CD8-positive, alpha-beta memory T cell (primary cell): ENCODE measurements at regions not wholly inside any gene's neighbourhood (a gene's known extent, or its start where the extent isn't known, plus 50 kb on each side); places are given as distances from the start of the nearest gene placed in this dataset.

Source experiments
- CTCF ChIA-PET: fragments of 350-600 bp; sonication (Branson Sonifier 250); formaldehyde crosslinking; loops from one replicate; lab custom pipeline; 2021; ENCODE audit warnings: antibody characterized with exemption; lab: Charles Lee
- POLR2A ChIA-PET: fragments of 350-600 bp; sonication (Branson Sonifier 250); formaldehyde crosslinking; loops from one replicate; lab custom pipeline; 2021; ENCODE audit warnings: antibody characterized with exemption; lab: Charles Lee
- DNase-seq, 5 donors: peaks; one replicate each; pipeline versions ENCODE4 v3.0.0 to v3.0.0-alpha.2; 2020 to 2022; ENCODE audit warnings: mixed read lengths in 1 of 5
- H3K27ac ChIP-seq: one replicate; pipeline ENCODE4 v1.7.0; 2013; ENCODE audit warnings: low read depth, mild to moderate bottlenecking, low read length, moderate library complexity
- H3K27me3 ChIP-seq: 2 replicates; pipeline ENCODE4 v1.7.0; 2013; ENCODE audit warnings: low read length, mild to moderate bottlenecking; ENCODE audit not compliant: insufficient read depth, poor library complexity, severe bottlenecking
- H3K36me3 ChIP-seq: 2 replicates; pipeline ENCODE4 v1.7.0; 2013; ENCODE audit warnings: mild to moderate bottlenecking, low read length, moderate library complexity; ENCODE audit not compliant: insufficient read depth
- H3K4me1 ChIP-seq: 2 replicates; pipeline ENCODE4 v1.7.0; 2013; ENCODE audit warnings: mild to moderate bottlenecking, low read length, moderate library complexity; ENCODE audit not compliant: insufficient read depth
- H3K4me3 ChIP-seq: 2 replicates; pipeline ENCODE4 v1.7.0; 2013; ENCODE audit warnings: mild to moderate bottlenecking, low read length
- H3K9me3 ChIP-seq: 2 replicates; pipeline ENCODE4 v1.7.0; 2013; ENCODE audit warnings: mild to moderate bottlenecking, low read length
- H3K27ac Mint-ChIP-seq, 8 donors: one replicate each; pipeline ENCODE4 v1.8.0; 2020 to 2021; ENCODE audit warnings: mixed read lengths in 8 of 8, mild to moderate bottlenecking in 6 of 8, inconsistent platforms in 3 of 8, moderate library complexity in 3 of 8
- H3K27me3 Mint-ChIP-seq, 2 donors: one replicate each; pipeline ENCODE4 v1.8.0; 2020 to 2021; ENCODE audit warnings: mixed read lengths in 2 of 2, mild to moderate bottlenecking in 1 of 2, moderate library complexity in 1 of 2
- H3K36me3 Mint-ChIP-seq, 3 donors: one replicate each; pipeline ENCODE4 v1.8.0; 2020 to 2021; ENCODE audit warnings: mixed read lengths in 3 of 3, inconsistent platforms in 1 of 3, mild to moderate bottlenecking in 1 of 3
- H3K4me1 Mint-ChIP-seq, 3 donors: one replicate each; pipeline ENCODE4 v1.8.0; 2020 to 2021; ENCODE audit warnings: mixed read lengths in 3 of 3, inconsistent platforms in 1 of 3, mild to moderate bottlenecking in 1 of 3
- H3K4me3 Mint-ChIP-seq, 7 donors: one replicate each; pipeline ENCODE4 v1.8.0; 2020 to 2021; ENCODE audit warnings: mixed read lengths in 7 of 7, mild to moderate bottlenecking in 6 of 7, moderate library complexity in 4 of 7, inconsistent platforms in 2 of 7
- H3K9me3 Mint-ChIP-seq, 5 donors: one replicate each; pipeline ENCODE4 v1.8.0; 2020 to 2022; ENCODE audit warnings: mixed read lengths in 5 of 5, mild to moderate bottlenecking in 3 of 5, moderate library complexity in 2 of 5, inconsistent platforms in 1 of 5

DNA sequence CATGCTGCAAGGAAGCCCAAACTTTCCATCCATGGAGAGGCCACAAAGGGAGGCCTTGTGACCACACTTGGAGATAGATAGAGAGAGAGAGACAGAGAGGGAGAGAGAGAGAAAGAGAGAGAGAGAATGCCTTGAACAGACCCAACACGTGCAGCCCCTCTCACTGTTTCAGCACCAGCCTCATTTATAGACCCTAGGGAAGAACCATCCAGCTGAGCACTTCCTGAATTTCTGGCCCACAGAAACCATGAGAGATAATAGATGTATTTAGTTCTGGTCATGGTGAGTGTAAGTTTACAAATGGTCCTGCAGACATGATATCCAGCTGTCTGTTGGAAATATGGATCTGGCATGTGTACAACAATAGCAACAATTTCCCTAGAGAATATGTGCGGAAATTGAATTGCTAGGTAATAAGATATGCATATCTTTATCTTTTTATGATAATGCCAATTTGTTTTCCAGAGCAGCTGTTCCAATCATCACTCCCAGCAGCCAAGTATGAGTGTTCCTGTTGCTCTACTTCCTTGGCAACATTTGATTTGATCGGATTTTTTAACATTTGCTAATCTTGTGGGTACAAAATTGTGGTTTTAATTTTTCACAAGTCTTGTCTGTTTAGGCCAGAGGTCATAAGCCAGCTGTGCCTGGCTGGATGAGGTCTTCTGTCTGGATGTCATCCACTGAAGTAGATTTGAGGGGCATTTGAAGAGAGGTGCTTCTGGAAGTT, 217.3 kb upstream of the IL12B start:
- H3K9me3 ChIP-seq, result no peaks in the 10 kb centered on the region
- peaks cover 0 to 5% (median 3%) of the 10 kb centered on the region in 5 donors for H3K9me3 Mint-ChIP-seq
- no peak for DNase-seq
- H3K36me3 ChIP-seq, result no peaks in the 10 kb centered on the region
- peaks cover 7 to 11% of the 10 kb centered on the region in 2 donors for H3K27me3 Mint-ChIP-seq
- no peaks in the 10 kb centered on the region for H3K4me1 Mint-ChIP-seq
- H3K4me3 ChIP-seq, result no peak overlapping the region
- no peaks in the 10 kb centered on the region for H3K4me1 ChIP-seq
- H3K4me3 Mint-ChIP-seq, result no peak overlapping the region
- H3K36me3 Mint-ChIP-seq, result peaks cover 0 to 8% (median 5%) of the 10 kb centered on the region in 3 donors
- ChIA-PET POLR2A (interaction anchor here (0.5 kb wide), 1 partner anchor 12 kb away, joined by 4 read pairs; no protein-coding TSS in a partner anchor), CTCF (no interaction called here)
- H3K27ac ChIP-seq, result no peak overlapping the region
- H3K27ac Mint-ChIP-seq, result no peak overlapping the region
- H3K27me3 ChIP-seq, result no peaks in the 10 kb centered on the region

DNA sequence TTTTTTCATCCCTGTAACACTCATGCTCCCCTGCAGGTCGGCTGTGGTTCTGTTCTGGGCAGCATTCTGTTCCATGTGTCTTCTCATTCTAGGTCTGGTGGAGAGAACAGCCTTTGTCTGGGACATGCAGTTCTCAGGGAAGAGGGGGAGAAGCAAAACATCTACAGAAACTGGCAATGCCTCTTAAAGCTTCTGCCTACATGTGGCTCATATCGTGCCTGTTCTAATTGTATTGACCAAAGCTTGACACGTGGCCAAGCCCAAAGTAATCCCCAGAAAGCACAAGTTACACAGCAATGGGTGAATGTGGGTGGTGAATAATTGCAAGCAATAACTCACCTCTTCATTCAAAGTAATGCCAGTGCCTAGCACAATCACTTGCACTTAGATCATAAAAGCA, 218.2 kb upstream of the IL12B start:
- POLR2A ChIA-PET, result no interaction called here
- no peak for DNase-seq
- H3K4me1 ChIP-seq, result no peaks in the 10 kb centered on the region
- no peak overlapping the region for H3K27ac ChIP-seq
- Mint-ChIP-seq H3K9me3 (peaks cover 0 to 5% (median 3%) of the 10 kb centered on the region in 5 donors), H3K4me1 (no peaks in the 10 kb centered on the region), H3K27me3 (peaks cover 7 to 10% of the 10 kb centered on the region in 2 donors), H3K36me3 (peaks cover 0 to 8% (median 5%) of the 10 kb centered on the region in 3 donors), H3K27ac (no peak overlapping the region), H3K4me3 (no peak overlapping the region)
- H3K27me3 ChIP-seq, result no peaks in the 10 kb centered on the region
- H3K9me3 ChIP-seq, result no peaks in the 10 kb centered on the region
- CTCF ChIA-PET, result no interaction called here
- no peaks in the 10 kb centered on the region for H3K36me3 ChIP-seq
- no peak overlapping the region for H3K4me3 ChIP-seq

DNA sequence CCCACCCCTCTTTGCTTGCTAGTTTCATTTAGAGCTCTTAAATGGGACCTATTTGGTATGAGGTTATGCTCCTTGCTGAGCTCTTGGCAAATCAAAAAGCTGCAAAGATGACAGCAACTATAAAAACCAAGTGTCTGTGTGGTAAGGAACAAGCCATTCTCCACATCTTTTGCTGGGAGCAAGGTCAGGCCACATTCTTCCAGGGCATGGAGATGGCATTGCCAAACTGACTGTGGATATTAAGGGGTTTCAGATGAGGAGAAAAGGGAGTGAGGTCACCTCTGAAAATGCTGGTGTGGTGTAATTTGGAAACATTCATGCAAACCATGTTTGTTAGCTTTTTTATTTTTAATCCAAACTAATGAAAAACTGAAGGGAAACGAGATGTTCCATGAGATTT, 218.8 kb upstream of the IL12B start:
- H3K9me3 Mint-ChIP-seq, result peaks cover 0 to 5% (median 3%) of the 10 kb centered on the region in 5 donors
- ChIA-PET CTCF (no interaction called here), POLR2A (no interaction called here)
- no peaks in the 10 kb centered on the region for H3K4me1 Mint-ChIP-seq
- Histone ChIP-seq H3K36me3 (no peaks in the 10 kb centered on the region), H3K27me3 (no peaks in the 10 kb centered on the region), H3K9me3 (no peaks in the 10 kb centered on the region), H3K4me1 (no peaks in the 10 kb centered on the region), H3K4me3 (no peak overlapping the region), H3K27ac (no peak overlapping the region)
- no peak for DNase-seq
- H3K4me3 Mint-ChIP-seq, result no peak overlapping the region
- peaks cover 0 to 8% (median 5%) of the 10 kb centered on the region in 3 donors for H3K36me3 Mint-ChIP-seq
- H3K27ac Mint-ChIP-seq, result no peak overlapping the region
- peaks cover 7 to 10% of the 10 kb centered on the region in 2 donors for H3K27me3 Mint-ChIP-seq

DNA sequence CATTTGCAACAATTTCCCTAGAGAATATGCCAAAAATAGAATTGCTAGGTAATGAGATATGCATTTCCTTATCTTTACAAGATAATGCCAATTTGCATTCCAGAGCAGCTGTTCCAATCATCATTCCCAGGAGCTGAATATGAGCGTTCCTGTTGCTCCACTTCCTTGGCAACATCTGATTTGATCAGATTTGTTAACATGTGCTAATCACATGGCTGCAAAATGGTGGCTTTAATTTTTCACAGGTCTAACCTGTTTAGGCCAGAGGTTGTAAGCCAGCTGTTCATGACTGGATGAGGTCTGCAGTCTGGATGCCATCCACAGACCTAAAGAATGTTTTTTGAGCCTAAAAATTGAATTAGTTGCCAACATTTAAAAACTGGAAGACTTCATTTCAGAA, 220.7 kb upstream of the IL12B start:
- Histone ChIP-seq H3K36me3 (no peaks in the 10 kb centered on the region), H3K27me3 (no peaks in the 10 kb centered on the region), H3K4me1 (no peaks in the 10 kb centered on the region), H3K9me3 (no peaks in the 10 kb centered on the region), H3K4me3 (no peak overlapping the region), H3K27ac (no peak overlapping the region)
- Mint-ChIP-seq H3K27me3 (peaks cover 0 to 7% of the 10 kb centered on the region in 2 donors), H3K27ac (no peak overlapping the region), H3K9me3 (peaks cover 0 to 5% (median 3%) of the 10 kb centered on the region in 5 donors), H3K4me1 (no peaks in the 10 kb centered on the region), H3K4me3 (no peak overlapping the region), H3K36me3 (peaks cover 0 to 8% (median 5%) of the 10 kb centered on the region in 3 donors)
- DNase-seq, result no peak
- ChIA-PET CTCF (interaction anchor here (0.6 kb wide), 1 partner anchor 845 kb away, joined by 3 read pairs; no protein-coding TSS in a partner anchor), POLR2A (no interaction called here)

DNA sequence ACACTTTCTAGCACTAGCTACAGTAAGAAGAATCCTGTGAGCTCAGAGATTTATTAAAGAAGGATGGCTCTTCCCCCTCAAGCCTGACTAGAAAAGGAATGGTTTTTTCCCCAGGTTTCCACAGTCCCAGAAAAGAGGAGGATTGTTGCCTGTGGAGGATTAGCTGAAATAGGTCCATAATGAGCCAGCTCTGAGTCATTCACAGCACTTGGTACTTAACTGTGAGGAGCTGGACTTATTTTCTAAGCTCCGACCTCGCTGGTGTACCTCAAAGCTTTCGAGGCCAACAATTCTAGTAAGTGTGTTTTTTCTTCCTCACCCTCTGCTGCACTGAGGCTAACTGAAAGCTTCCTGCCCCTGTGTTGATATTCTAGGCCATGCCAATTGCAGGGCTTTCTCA, 222.5 kb upstream of the IL12B start:
- H3K9me3 Mint-ChIP-seq, result peaks cover 0 to 2% (median 0%) of the 10 kb centered on the region in 5 donors
- H3K27ac Mint-ChIP-seq, result peak overlapping the region in 1 of 8 donors; percentile 18
- Histone ChIP-seq H3K27ac (no peak overlapping the region), H3K4me1 (no peaks in the 10 kb centered on the region), H3K4me3 (no peak overlapping the region), H3K36me3 (no peaks in the 10 kb centered on the region), H3K27me3 (no peaks in the 10 kb centered on the region), H3K9me3 (no peaks in the 10 kb centered on the region)
- H3K27me3 Mint-ChIP-seq, result peaks cover 0 to 6% of the 10 kb centered on the region in 2 donors
- POLR2A ChIA-PET, result no interaction called here
- H3K4me1 Mint-ChIP-seq, result no peaks in the 10 kb centered on the region
- DNase-seq, result no peak
- peaks cover 0 to 5% (median 0%) of the 10 kb centered on the region in 3 donors for H3K36me3 Mint-ChIP-seq
- H3K4me3 Mint-ChIP-seq, result no peak overlapping the region
- CTCF ChIA-PET, result no interaction called here

DNA sequence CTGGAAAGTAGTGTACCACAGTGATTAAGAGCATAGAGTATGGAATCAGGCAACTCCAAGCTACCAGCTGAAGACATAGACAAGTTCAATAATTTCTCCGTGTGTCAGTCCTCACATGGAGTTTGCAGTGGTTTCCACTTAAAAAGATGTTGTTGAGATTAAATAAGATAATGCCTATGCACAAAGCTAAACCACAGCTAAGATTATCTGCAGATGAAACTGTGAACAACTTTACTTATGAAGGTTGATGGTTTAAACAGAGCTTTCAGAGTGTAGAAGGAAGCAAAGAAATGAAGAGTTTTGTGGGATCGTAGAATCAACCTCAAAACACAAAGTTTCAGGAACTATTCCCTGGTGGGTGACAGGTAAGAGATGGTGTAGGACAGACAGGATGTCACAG, 223.5 kb upstream of the IL12B start:
- H3K4me1 Mint-ChIP-seq, result no peaks in the 10 kb centered on the region
- DNase-seq, result no peak
- Histone ChIP-seq H3K27ac (no peak overlapping the region), H3K4me1 (no peaks in the 10 kb centered on the region), H3K4me3 (no peak overlapping the region), H3K36me3 (no peaks in the 10 kb centered on the region), H3K9me3 (no peaks in the 10 kb centered on the region), H3K27me3 (no peaks in the 10 kb centered on the region)
- peaks cover 0 to 2% (median 0%) of the 10 kb centered on the region in 3 donors for H3K36me3 Mint-ChIP-seq
- CTCF ChIA-PET, result no interaction called here
- POLR2A ChIA-PET, result no interaction called here
- H3K4me3 Mint-ChIP-seq, result no peak overlapping the region
- peaks cover 4 to 5% of the 10 kb centered on the region in 2 donors for H3K27me3 Mint-ChIP-seq
- H3K9me3 Mint-ChIP-seq, result peaks cover 0 to 2% (median 0%) of the 10 kb centered on the region in 5 donors
- no peak overlapping the region for H3K27ac Mint-ChIP-seq

DNA sequence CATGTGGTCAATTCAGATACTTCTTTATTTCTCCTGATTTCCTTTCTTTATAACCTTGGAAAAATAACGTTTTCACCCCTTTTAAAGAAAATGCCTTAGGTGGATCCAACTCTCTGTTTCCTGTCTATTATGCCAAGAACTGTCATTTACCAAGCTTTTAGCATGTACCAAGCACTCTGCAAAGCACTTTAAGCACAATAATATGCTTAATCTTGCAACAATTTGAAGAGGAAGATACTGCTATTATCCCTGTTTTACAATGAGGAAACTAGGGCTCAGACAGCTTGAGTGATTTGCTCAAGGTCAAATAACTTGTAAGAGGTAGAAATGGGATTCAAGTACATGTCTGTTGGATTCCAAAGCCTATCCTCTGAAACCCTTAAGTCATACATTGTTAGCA, 224.8 kb upstream of the IL12B start:
- ChIA-PET CTCF (no interaction called here), POLR2A (no interaction called here)
- DNase-seq, result no peak
- no peak overlapping the region for H3K4me3 ChIP-seq
- H3K27ac ChIP-seq, result no peak overlapping the region
- no peak overlapping the region for H3K27ac Mint-ChIP-seq
- H3K4me1 ChIP-seq, result no peaks in the 10 kb centered on the region
- no peak overlapping the region for H3K4me3 Mint-ChIP-seq
- peaks cover 0 to 2% (median 0%) of the 10 kb centered on the region in 3 donors for H3K36me3 Mint-ChIP-seq
- no peaks in the 10 kb centered on the region for H3K27me3 ChIP-seq
- no peaks in the 10 kb centered on the region for H3K36me3 ChIP-seq
- no peaks in the 10 kb centered on the region for H3K9me3 ChIP-seq
- H3K27me3 Mint-ChIP-seq, result peaks cover 8 to 12% of the 10 kb centered on the region in 2 donors
- H3K9me3 Mint-ChIP-seq, result peaks cover 0 to 2% (median 0%) of the 10 kb centered on the region in 5 donors
- H3K4me1 Mint-ChIP-seq, result no peaks in the 10 kb centered on the region

DNA sequence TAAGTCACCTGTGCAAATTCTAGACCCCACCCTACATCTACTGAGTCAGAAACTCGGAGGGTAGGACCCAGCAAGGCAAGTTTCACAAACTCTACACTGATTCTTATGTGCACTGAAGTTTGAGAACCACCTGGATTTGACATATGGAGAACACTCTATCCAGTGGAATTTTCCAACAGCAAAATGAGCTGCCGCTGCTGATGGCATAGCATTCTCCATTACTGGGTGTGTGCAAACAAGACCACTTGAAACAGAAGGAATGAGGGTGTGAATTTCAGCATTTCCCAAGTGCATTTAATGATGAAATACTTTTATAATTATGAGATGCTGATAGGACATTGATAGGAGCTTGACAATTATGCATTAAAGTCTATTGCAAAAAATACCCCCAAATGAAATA, 229.1 kb upstream of the IL12B start:
- CTCF ChIA-PET, result no interaction called here
- DNase-seq, result no peak
- H3K27me3 Mint-ChIP-seq, result peaks cover 14 to 28% of the 10 kb centered on the region in 2 donors
- no peaks in the 10 kb centered on the region for H3K4me1 Mint-ChIP-seq
- H3K27ac ChIP-seq, result no peak overlapping the region
- POLR2A ChIA-PET, result no interaction called here
- H3K27ac Mint-ChIP-seq, result no peak overlapping the region
- no peaks in the 10 kb centered on the region for H3K9me3 Mint-ChIP-seq
- H3K4me1 ChIP-seq, result no peaks in the 10 kb centered on the region
- H3K36me3 Mint-ChIP-seq, result peaks cover 0 to 2% (median 0%) of the 10 kb centered on the region in 3 donors
- no peak overlapping the region for H3K4me3 ChIP-seq
- no peaks in the 10 kb centered on the region for H3K36me3 ChIP-seq
- no peaks in the 10 kb centered on the region for H3K9me3 ChIP-seq
- no peaks in the 10 kb centered on the region for H3K27me3 ChIP-seq
- H3K4me3 Mint-ChIP-seq, result no peak overlapping the region
